GM19372 (cell line): ENCODE measurements at regions not wholly inside any gene's neighbourhood (a gene's known extent, or its start where the extent isn't known, plus 50 kb on each side); places are given as distances from the start of the nearest gene placed in this dataset.
"Not testable (repeated sequence)": the region's sequence is repeated elsewhere in the genome, so short reads cannot be mapped to it uniquely, and the experiment has no call there.

Experiments
- ATAC-seq: cut with Tn5 transposase; IDR thresholded peaks from one replicate; pipeline ENCODE4 v1.9.1; 2021; ENCODE audit warnings: mild to moderate bottlenecking, low read depth, moderate library complexity; ENCODE audit not compliant: unreplicated experiment

DNA sequence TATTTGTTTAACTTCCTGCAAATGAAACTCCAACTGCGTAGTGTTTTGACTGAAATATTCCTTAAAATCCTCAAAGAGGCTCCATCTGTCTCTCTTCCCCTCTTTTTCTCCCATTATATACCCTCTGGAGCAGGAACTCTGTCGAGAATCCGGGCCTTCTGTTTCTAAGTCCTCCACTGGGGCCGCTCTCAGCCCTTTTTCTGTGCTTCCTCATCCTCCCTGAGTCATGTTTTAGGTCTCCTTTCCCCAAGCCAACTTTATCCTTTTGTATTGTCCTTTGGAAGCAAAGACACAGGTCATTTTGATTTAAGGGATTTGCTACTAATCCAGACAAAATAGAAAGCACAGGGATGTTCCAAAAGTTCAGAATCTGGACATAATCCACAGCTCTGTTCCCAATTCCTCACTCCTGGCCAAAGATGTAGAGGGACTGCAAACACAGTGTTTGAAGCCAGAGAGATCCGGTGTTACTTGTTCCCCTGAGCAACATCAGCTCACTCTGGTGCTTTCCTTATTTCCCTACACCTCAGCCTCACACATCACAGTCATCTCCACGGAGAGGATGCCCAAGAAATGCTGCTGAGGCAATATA, 131.0 kb upstream of the KLF3 start:
- ATAC-seq = no peak

DNA sequence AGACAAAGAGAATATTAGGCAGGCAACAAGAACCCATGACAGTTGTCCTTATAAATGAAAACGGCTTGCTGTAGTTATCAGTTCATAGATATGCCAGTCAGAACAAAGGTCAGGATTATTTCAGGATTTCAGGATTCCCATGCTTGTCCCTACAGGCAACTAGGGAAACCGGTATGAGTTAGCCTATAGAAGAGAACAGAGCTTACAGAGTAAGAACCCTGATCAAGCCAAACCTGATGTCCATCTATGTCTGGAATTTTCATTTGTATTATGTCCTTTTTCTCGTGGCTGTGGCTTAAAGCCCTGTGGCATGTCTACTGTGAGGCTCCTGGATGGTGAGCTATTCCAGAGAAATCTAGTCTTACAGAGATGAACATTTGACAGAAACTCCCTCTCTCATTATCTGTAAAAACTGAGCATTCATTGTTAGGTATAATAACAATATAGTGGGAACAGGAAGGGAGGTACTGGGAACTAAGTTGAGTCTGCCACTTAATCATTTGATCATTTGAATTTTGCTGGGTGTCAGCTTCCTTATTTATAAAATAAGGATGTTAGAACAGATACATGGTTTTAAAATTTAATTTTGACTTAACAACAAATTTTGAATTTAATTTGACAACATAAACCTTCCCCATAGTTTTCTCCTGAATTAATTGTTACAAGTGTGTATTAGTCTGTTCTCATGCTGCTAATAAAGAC, 129.5 kb upstream of the KLF3 start:
- no peak for ATAC-seq

DNA sequence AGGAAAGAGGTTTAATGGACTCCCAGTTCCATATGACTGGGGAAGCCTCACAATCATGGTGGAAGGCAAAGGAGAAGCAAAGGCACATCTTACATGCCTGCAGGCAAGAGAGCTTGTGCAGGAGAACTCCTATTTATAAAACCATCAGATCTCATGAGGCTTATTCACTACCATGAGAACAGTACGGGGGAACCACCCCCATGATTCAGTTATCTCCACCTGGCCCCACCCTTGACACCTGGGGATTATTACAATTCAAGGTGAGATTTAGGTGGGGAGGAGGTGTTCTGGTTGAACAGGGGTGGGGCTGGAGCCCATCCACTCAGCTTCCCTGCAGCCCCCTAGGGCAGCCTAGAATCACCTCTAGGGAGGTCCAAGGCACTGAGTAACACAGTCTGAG, 128.9 kb upstream of the KLF3 start:
- not testable (repeated sequence) for ATAC-seq

DNA sequence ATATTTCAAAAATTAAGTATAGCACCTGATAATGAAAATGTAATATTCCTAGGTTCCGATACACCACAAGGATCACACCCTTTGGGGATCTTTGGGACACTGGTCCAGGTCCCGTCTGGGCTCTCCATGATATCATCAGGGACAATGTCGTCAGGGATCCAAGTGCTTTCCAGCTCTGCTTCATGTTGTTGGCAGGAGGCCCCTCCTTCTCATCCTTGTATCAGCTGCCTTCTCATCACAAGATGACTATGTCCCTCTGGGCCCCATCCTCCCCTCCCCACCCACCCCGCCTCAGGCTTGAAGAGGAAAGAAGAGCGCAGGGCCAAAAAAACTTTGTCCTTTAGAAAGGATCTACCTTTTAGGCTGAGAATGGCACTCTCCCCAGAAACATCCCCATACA, 128.3 kb upstream of the KLF3 start:
- ATAC-seq = no peak

DNA sequence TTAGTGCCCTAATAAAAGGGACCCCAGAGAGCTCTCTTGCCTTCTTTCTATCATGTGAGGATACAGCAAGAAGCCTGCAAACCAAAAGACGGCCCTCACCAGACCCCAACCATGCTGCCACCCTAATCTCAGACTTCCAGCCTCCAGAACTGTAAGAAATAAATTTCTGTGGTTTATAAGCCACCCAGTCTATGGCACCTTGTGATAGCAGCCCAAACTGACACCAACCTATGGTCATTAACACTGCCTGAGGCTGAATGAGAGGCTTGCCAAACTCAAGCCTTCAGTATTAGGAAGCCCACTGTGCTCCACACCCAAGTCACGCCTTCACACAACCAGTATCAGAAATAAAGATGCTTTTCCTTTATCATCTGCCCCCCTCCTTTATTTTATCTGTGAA, 127.3 kb upstream of the KLF3 start:
- ATAC-seq = no peak

DNA sequence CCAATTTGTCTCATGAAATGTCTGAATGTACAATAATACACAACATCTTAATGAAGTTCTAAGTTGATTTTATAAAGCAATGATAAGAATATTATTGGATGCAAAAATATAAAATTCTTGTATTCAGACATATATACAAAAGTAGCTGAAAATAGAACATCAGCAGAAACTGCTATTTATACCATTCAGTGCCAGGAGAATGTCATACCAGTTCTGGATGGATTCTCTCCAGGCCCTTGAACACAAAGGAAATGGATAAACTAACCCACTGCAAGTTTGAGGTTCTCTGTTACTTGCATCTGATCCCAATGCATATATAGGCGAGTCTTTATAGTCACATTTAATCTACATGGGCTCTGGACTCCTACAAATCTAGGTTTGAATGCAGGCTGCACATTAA, 126.3 kb upstream of the KLF3 start:
- no peak for ATAC-seq

DNA sequence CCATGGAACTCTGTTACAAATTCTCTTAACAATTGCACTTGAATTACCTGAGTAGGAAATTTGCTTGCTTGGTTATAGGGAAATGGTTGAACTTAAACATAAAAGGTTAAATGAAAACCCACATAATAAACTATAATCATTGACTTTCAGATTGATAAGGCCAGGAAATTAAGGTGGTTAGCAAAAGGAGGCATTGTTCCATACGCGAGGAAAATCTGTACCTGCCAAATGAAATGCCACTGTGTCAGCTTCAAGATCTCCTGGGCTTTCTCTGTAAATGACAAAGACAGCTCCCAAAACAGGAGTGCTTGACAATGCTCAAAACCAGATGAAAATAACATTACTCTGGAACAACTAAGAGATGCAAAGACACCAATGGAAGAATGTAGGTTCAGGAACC, 125.5 kb upstream of the KLF3 start:
- no peak for ATAC-seq

DNA sequence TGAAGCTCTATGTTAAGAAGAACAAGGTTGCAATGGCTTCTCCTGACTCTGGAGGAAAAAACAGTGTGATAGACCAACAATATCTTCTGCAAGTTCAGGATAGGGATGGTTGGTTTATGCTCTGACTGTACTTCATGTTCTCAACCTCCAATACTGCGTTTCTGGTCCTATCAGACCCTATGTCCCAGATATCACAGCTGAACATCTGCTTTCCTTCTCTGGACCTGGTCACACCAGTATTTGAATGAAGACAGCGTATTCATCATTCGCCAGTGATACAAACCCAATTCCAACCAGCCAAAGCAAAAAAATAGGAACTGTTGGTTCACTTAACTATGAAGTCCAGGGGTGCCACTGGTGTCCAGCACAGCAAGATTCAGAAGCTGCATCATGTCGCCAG, 124.5 kb upstream of the KLF3 start:
- no peak for ATAC-seq

DNA sequence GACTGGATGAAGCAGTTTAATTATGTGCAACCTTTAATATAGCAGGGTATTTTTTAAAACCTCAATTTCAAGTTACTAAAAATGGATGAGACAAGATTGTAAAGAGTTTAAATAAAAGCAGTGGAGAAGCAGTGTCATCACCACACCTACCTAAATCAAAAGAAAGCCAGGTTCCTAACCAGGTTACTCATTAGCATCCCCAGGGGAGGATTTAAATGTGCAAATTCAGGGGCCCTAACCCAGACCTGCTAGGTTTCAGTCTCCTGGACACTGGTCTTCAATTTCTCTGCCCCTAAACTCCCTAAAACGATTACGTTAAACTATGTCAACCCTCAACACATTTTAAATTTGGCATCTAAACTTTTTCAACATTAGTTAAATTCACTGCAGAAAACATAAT, 116.9 kb upstream of the KLF3 start:
- ATAC-seq = no peak

DNA sequence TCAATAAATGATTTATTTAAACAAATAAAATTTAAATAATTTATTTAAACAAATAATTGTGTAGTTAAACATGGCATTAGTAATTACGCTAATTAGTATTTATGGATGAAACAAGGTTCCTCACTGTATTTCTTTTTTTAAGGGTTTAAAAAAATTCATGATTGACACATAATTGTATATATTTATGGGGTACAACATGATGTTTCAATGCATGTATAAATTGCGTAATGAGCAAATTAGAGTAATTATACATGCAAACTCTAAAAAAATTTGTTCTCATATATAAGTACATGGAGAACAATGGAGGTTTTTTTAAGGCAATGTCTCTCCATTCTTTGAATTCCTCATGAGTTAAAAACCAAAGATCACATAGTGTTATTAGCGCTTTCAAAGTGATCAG, 115.7 kb upstream of the KLF3 start:
- no peak for ATAC-seq

DNA sequence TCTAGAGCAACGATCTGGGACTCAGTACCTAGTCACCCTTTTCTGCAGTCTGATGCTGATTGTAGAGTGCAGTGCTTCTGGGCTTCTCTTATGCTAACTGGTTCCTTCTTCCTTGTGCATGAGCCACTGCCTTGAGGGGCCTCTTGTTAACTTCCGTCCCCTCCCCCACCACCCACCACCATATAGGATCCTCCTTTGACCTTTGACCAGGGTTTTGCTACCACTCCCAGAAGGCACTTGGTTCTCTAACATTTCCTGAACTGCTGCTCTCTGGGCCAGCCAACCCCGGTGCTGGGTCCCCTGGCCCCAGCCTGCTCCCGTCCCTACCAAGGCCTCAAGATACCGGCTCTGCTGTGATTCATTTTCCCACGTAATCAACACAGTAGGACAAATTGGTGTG, 104.6 kb upstream of the KLF3 start:
- ATAC-seq = no peak

DNA sequence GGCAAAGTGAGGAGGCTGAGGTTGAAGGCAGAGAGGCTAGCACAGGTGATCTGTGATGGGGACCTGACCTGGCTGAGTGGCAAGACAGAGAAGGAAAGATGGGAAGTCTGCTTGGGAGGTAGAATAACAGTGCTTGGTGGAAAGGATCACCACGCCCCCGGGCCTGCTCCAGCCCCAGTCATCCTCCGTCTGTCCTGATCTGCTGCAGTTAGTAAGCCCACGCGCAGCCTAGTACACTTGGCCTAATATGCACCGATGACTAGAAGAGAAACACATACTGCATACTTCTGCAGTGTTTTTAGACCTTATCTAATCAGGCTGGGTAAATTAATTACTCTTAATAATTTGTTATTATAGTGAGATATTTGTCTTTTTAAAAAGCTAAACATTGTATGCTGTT, 103.7 kb upstream of the KLF3 start:
- ATAC-seq = no peak

DNA sequence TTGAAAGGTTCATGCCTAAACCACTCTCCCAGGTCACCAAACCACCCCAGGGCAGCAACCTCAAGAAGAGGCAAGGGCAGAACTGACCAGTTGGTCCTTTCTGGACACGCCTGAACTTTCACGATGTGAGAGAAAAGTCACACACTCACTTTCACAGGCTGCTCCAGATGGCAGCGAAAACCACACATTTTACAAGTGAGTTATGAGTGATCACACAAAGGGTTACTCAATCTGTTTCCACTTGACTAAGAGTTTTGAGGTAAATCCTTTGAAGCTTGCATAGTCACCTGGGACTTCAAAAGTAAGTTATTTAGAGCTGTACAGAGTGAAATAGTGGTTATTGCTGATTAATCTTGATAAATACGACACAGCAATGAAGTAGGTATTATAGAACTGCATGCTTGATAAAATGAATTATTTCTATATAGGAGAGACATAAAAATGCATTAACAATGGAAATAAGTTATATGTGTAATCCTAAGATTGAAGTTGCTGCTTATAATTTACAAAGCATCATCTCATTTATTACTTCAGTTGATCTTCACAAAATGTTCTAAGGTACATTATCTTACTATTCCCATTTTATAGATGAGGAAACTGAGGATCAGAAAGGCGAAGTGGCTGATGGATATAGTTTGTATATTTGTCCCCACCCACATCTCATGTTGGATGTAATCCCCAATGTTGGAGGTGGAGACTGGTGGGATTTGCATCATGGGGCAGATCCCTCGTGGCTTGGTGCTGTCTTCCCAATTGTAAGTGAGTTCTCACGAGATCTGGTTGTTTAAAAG, 103.0 kb upstream of the KLF3 start:
- ATAC-seq = peak; percentile 72

DNA sequence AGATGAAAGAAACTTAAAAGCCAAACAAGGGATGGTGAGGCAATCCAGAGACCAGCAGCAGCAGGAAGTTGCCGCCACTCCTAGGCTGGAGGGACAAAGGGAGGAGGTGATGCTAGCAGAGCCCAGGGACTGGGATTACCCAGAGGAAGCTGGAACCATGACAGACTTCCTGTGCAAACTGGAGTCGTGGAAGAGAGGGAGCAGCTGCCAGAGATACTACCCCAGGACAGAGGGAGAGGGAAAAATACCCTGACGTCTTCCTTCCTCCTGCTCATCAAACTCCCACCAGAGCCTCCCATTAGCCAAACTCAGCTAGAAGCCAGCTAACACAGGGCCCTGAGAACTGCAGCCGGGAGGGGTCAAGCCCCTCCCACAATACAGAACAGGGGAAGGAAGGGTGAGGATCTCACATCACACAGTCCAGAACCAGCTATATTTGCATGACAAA, 101.2 kb upstream of the KLF3 start:
- no peak for ATAC-seq

DNA sequence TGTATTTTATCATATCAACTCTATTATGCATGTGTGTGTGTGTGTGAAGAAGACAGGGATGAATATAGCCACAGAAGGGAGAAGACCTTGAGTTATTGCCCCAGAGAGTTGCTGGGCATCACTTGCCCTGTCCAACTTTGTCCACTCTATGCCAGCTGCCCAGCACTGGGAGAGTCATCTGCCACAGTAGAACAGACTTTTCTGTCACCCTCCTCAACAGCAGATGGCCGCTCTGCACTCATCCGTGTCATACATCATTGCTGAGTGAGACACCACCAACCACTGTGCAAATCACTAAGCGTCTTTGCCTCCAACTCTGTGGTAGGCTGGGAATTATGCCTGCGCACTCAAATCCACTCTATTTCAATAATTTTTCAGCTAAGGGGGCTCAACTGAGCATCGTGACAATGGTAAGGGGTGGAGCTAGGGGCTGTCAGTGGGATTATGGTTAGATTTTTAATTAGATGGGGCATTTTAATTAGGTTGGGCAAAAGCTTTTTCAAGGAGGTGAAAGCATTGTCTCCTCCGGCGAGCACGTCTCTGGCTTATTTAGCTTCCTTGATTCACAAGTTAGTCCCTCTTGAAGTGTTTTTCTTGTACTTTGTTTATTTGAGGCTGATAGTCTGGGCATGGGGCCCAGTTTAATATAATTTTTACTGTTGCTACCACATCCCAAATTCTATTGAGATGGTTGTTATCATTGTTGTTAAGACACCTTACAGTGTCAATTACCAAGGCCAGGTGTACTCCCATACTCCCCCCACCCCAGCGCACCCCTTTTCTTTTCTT, 100.1 kb upstream of the KLF3 start:
- no peak for ATAC-seq

DNA sequence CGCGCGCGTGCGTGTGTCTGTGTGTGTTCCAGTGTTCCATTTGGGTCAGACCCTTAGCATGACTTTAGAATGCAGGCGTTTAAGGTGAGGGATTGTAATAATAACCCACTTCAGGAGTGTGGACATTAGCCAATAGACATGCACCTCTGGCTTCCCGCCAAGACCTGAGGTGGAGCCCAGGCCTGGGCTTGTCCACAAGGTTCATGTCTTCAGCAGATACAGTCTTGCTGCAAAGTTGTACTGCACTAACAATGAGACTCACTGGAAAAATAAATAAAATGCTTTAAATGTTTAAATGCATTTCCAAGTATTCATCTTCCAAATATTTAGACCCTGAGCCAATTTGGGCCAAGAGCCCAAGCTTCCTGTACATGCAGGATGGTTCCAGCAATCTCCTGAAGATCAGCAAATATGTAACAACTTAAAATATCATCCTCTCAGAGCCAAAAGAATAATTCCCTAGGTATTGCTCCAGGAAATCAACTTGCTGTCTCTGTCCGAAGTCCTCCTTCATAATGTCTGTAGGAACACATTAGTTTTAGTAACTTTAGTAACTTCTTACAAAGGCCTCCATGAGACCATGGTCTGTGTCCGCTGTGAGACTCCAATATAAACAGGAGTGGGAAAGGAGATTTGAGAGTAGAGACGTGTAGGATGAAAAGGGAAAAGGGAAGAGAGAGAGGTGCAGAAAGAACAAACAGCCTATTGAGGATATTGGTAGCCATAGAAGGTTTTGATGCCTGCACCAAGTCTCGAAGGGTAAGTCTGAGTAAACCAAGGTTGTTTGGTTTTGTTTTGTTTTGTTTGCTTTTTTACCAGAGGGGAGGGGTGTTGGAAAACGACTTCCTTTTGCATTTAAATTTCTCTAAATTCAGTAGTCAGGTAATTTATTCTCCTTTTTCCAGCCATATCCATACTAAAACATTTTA, 98.5 kb upstream of the KLF3 start:
- no peak for ATAC-seq

DNA sequence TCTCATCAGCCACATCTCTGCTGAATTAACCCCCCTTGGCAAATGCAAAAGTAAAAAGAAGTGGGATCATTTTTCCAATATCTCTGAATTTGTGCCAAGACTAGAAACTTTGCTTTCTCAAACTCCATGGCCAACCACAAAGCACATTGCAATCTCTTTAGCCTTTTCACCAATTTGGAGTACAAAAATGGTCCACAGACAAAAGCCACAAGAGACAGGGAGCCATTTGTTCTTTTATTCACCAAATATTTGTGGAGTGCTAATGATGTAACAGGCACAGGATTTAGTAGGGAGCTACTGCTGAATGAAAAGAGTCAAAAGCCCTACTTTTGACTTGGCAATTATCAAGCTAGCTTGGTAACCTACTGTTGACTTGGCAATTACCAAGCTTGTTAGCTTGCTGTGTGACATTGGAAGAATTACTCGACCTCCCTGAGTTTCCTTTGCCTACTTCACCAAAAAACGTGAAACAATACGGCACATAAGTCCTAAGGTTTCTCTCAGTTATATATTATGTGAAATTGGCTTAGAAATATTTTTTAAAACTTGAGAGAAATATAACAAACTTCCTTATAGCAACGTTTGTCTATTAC, 97.1 kb upstream of the KLF3 start:
- no peak for ATAC-seq

DNA sequence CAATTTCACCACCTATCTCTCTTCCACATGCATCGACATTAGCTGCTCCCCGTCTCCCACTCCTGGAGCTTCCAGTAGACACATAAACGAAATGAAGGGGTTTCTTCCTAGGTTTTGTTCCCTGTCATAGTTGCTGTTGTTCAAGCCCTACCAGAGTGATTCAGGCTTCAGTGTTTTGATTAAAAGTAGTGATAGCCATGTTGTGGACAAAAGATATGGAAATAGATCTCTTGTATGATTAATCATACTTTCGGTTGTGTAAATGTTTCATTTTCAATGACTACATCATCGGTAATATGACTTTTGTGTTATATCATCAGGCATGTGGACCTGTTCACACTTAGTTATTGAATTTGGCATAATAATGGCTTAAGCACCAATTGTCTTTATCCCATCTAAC, 96.5 kb upstream of the KLF3 start:
- ATAC-seq = no peak

DNA sequence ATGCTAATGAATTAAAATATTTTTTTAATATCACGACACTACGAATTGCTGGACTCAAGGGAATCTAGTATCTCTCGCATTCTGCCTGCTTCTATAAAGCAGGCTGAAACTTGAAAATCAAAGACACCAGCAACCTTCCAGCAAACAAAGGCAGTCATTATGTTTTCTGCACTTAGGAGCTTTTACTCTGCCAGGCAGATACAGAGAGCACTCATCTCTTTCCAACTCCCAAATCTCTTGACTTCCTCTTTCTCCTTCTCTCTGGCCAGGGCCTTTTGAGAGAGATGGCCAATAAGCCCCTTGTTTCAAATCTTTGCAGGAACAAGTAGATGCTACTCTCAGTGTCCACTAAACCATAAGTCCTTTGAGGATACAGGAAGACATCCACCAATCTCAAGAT, 95.2 kb upstream of the KLF3 start:
- no peak for ATAC-seq
